PC-9 (cell line): ENCODE measurements at regions not wholly inside any gene's neighbourhood (a gene's known extent, or its start where the extent isn't known, plus 50 kb on each side); places are given as distances from the start of the nearest gene placed in this dataset.
"Not testable (repeated sequence)": the region's sequence is repeated elsewhere in the genome, so short reads cannot be mapped to it uniquely, and the experiment has no call there.

ENCODE experiments used
- BruUV-seq: library from RNA; stranded (reverse); fragments of 400-500 nt; replicated peaks from 2 replicates; lab custom pipeline; 2021; lab: Mats Ljungman, UMichigan
- CTCF ChIA-PET: fragments of 300-600 bp; sonication (Branson Sonifier 250); formaldehyde crosslinking; loops from one replicate; lab custom pipeline; 2022; ENCODE audit warnings: antibody characterized with exemption; lab: Charles Lee
- POLR2A ChIA-PET: fragments of 300-600 bp; sonication (Branson Sonifier 250); formaldehyde crosslinking; loops from one replicate; lab custom pipeline; 2022; ENCODE audit warnings: antibody characterized with exemption; ENCODE audit not compliant: unreplicated experiment; lab: Charles Lee
- DNase-seq, 2 experiments: peaks; one replicate each; pipeline versions ENCODE4 v3.0.0 to v3.0.0-alpha.2; 2015 to 2022; ENCODE audit warnings: mixed read lengths in 1 of 2
- H2AFZ ChIP-seq: fragments of 200-600 bp; sonication (generic); 2 replicates; pipeline ENCODE4 v1.8.1; 2017; ENCODE audit warnings: antibody characterized with exemption
- H3F3A ChIP-seq: fragments of 200-600 bp; sonication (generic); 2 replicates; pipeline ENCODE4 v1.8.1; 2017; ENCODE audit warnings: antibody characterized with exemption, mild to moderate bottlenecking, low read depth; ENCODE audit not compliant: insufficient read depth
- H3K27ac ChIP-seq: fragments of 200-600 bp; sonication (generic); 2 replicates; pipeline ENCODE4 v1.6.1; 2016; ENCODE audit warnings: mixed run types
- H3K27me3 ChIP-seq: fragments of 200-600 bp; sonication (generic); 2 replicates; pipeline ENCODE4 v1.6.1; 2016; ENCODE audit warnings: low read depth, mixed run types; ENCODE audit not compliant: insufficient read depth
- H3K36me3 ChIP-seq: fragments of 200-600 bp; sonication (generic); 2 replicates; pipeline ENCODE4 v1.6.1; 2016; ENCODE audit warnings: low read depth, mixed run types
- H3K4me1 ChIP-seq: fragments of 200-600 bp; sonication (generic); replicated peaks from 2 replicates; pipeline ENCODE4 v1.6.1; 2016; ENCODE audit warnings: mixed run types; ENCODE audit not compliant: insufficient read depth
- H3K4me2 ChIP-seq: fragments of 200-600 bp; sonication (generic); 2 replicates; pipeline ENCODE4 v1.6.1; 2017; ENCODE audit warnings: mixed run types
- H3K4me3 ChIP-seq: fragments of 200-600 bp; sonication (generic); 2 replicates; pipeline ENCODE4 v1.6.1; 2016; ENCODE audit warnings: mixed run types
- H3K79me2 ChIP-seq: fragments of 200-600 bp; sonication (generic); 2 replicates; pipeline ENCODE4 v1.6.1; 2017; ENCODE audit warnings: low read depth, mixed run types
- H3K9me2 ChIP-seq: fragments of 200-600 bp; sonication (generic); 2 replicates; pipeline ENCODE4 v1.8.1; 2017; ENCODE audit warnings: mild to moderate bottlenecking; ENCODE audit not compliant: insufficient read depth
- H3K9me3 ChIP-seq: fragments of 200-600 bp; sonication (generic); 2 replicates; pipeline ENCODE4 v1.8.1; 2016; ENCODE audit warnings: low read depth; ENCODE audit not compliant: insufficient read depth
- H4K20me1 ChIP-seq: fragments of 200-600 bp; sonication (generic); 2 replicates; pipeline ENCODE4 v1.8.1; 2017; ENCODE audit not compliant: insufficient read depth
- EZH2 ChIP-seq: fragments of 200-600 bp; sonication (generic); IDR thresholded peaks from 2 replicates; pipeline ENCODE4 v1.8.0; 2017; ENCODE audit warnings: antibody characterized with exemption, low read depth
- intact Hi-C: fragments of 100-400 bp; cut with micrococcal nuclease; formaldehyde crosslinking; loops from one replicate; pipeline ENCODE4 v1.10.0; 2022; ENCODE audit not compliant: unreplicated experiment
- TF ChIP-seq, protein P1 (sequence below): fragments of 200-600 bp; sonication (generic); conservative IDR thresholded peaks from 2 replicates; pipeline ENCODE4 v1.6.1; 2017; ENCODE audit warnings: mixed run types, antibody characterized with exemption, mild to moderate bottlenecking, moderate library complexity

GRCh38 chr11:87572881-87573280 lies 535.1 kb downstream of the TMEM135 start:
- Histone ChIP-seq H2AFZ (no peak overlapping the region), H3K4me1 (no peaks in the 10 kb centered on the region), H3K79me2 (no peaks in the 10 kb centered on the region), H3K9me3 (no peaks in the 10 kb centered on the region), H3K27me3 (no peaks in the 10 kb centered on the region), H3K4me3 (no peak overlapping the region), H3K36me3 (no peaks in the 10 kb centered on the region), H4K20me1 (no peaks in the 10 kb centered on the region), H3K4me2 (no peak overlapping the region), H3K9me2 (no peaks in the 10 kb centered on the region), H3K27ac (no peak overlapping the region), H3F3A (no peaks in the 10 kb centered on the region)
- TF ChIP-seq, protein P1, sequence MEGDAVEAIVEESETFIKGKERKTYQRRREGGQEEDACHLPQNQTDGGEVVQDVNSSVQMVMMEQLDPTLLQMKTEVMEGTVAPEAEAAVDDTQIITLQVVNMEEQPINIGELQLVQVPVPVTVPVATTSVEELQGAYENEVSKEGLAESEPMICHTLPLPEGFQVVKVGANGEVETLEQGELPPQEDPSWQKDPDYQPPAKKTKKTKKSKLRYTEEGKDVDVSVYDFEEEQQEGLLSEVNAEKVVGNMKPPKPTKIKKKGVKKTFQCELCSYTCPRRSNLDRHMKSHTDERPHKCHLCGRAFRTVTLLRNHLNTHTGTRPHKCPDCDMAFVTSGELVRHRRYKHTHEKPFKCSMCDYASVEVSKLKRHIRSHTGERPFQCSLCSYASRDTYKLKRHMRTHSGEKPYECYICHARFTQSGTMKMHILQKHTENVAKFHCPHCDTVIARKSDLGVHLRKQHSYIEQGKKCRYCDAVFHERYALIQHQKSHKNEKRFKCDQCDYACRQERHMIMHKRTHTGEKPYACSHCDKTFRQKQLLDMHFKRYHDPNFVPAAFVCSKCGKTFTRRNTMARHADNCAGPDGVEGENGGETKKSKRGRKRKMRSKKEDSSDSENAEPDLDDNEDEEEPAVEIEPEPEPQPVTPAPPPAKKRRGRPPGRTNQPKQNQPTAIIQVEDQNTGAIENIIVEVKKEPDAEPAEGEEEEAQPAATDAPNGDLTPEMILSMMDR, result no peak
- TF ChIP-seq EZH2, result no peak
- ChIA-PET POLR2A (no interaction called here), CTCF (no interaction called here)
- intact Hi-C loops, result no loop called here
- no TSS peak for BruUV-seq
- no peak for DNase-seq

DNA sequence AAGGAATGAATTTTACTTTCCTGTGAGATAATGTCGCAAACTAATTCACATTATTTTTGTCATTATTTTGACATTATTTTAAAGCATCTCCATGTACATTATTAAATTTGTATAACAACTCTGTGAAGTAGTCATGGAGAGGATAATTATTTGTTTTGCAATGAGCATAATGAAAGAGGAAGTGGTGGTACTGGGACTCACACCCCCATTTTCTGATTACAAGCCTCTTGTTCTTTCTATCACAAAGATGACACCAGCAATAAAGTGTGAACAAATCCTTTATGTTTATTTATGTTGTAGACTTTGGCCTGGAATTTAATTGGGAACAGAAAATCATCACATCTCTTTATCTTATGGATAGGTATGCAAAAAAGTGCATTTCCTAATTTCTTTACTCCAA lies 522.6 kb downstream of the TMEM135 start:
- H2AFZ ChIP-seq, result no peak overlapping the region
- H3K4me3 ChIP-seq, result no peak overlapping the region
- H3K36me3 ChIP-seq, result no peaks in the 10 kb centered on the region
- POLR2A ChIA-PET, result no interaction called here
- H3F3A ChIP-seq, result no peaks in the 10 kb centered on the region
- TF ChIP-seq EZH2, result no peak
- TF ChIP-seq, protein P1, result no peak
- H3K9me2 ChIP-seq, result no peaks in the 10 kb centered on the region; the same call in 1 of the 2 replicates
- CTCF ChIA-PET, result no interaction called here
- no peaks in the 10 kb centered on the region for H3K9me3 ChIP-seq
- no peaks in the 10 kb centered on the region for H3K79me2 ChIP-seq
- no peak overlapping the region for H3K27ac ChIP-seq
- intact Hi-C loops, result no loop called here
- no peak for DNase-seq
- H3K27me3 ChIP-seq, result no peaks in the 10 kb centered on the region
- no peaks in the 10 kb centered on the region for H3K4me1 ChIP-seq
- no peaks in the 10 kb centered on the region for H4K20me1 ChIP-seq
- BruUV-seq, result no TSS peak
- H3K4me2 ChIP-seq, result no peak overlapping the region

GRCh38 chr11:87559852-87560251 lies 522.1 kb downstream of the TMEM135 start:
- H3K36me3 ChIP-seq, H3F3A ChIP-seq, H3K9me2 ChIP-seq, H3K4me3 ChIP-seq, H3K4me1 ChIP-seq, H3K79me2 ChIP-seq, H3K9me3 ChIP-seq, BruUV-seq, H2AFZ ChIP-seq, intact Hi-C loops, H3K27me3 ChIP-seq, H3K27ac ChIP-seq, CTCF ChIA-PET, H3K4me2 ChIP-seq, H4K20me1 ChIP-seq, DNase-seq, POLR2A ChIA-PET: not testable (repeated sequence)

GRCh38 chr11:87555101-87555500 lies 517.4 kb downstream of the TMEM135 start:
- H3K9me3 ChIP-seq, result no peaks in the 10 kb centered on the region
- ChIA-PET CTCF (no interaction called here), POLR2A (interaction anchor here (0.7 kb wide), 1 partner anchor 130 kb away, joined by 5 read pairs; no protein-coding TSS in a partner anchor)
- H3K9me2 ChIP-seq, result no peaks in the 10 kb centered on the region; the same call in 1 of the 2 replicates
- H3K4me2 ChIP-seq, result no peak overlapping the region
- no peak for TF ChIP-seq EZH2
- TF ChIP-seq, protein P1, result no peak
- H4K20me1 ChIP-seq, result no peaks in the 10 kb centered on the region
- intact Hi-C loops, result no loop called here
- H2AFZ ChIP-seq, result no peak overlapping the region
- DNase-seq, result no peak
- H3K27ac ChIP-seq, result no peak overlapping the region
- BruUV-seq, result no TSS peak
- H3K79me2 ChIP-seq, result no peaks in the 10 kb centered on the region
- H3K27me3 ChIP-seq, result no peaks in the 10 kb centered on the region
- no peaks in the 10 kb centered on the region for H3F3A ChIP-seq
- no peak overlapping the region for H3K4me3 ChIP-seq
- H3K4me1 ChIP-seq, result no peaks in the 10 kb centered on the region
- no peaks in the 10 kb centered on the region for H3K36me3 ChIP-seq
